GM19455 (cell line): ENCODE measurements at regions not wholly inside any gene's neighbourhood (a gene's known extent, or its start where the extent isn't known, plus 50 kb on each side); places are given as distances from the start of the nearest gene placed in this dataset.

Source experiments
- ATAC-seq: cut with Tn5 transposase; IDR thresholded peaks from one replicate; pipeline ENCODE4 v1.9.1; 2021; ENCODE audit not compliant: unreplicated experiment

GRCh38 chr12:66903782-66904396 is 225.0 kb upstream of the GRIP1 start:
- no peak for ATAC-seq

- no peak for ATAC-seq
These were observed 226.3 kb upstream of the GRIP1 start for GRCh38 chr12:66905201-66905600.

- no peak for ATAC-seq
These were observed 231.6 kb upstream of the GRIP1 start for GRCh38 chr12:66910366-66910974.

- no peak for ATAC-seq
These were observed 236.5 kb upstream of the GRIP1 start for GRCh38 chr12:66915306-66915904.

- no peak for ATAC-seq
These were observed 237.3 kb upstream of the GRIP1 start for GRCh38 chr12:66916189-66916588.

- ATAC-seq = no peak
These were observed 240.6 kb upstream of the GRIP1 start for GRCh38 chr12:66919466-66919865.

GRCh38 chr12:66920205-66920604 is 241.3 kb upstream of the GRIP1 start:
- ATAC-seq = no peak

GRCh38 chr12:66921151-66921550 is 242.3 kb upstream of the GRIP1 start:
- ATAC-seq = no peak

GRCh38 chr12:66925083-66925482 is 246.2 kb upstream of the GRIP1 start:
- ATAC-seq = no peak

GRCh38 chr12:66929121-66929520 is 250.2 kb upstream of the GRIP1 start:
- no peak for ATAC-seq

GRCh38 chr12:66931091-66931490 is 252.2 kb upstream of the GRIP1 start:
- no peak for ATAC-seq

GRCh38 chr12:66932126-66932525 is 253.2 kb upstream of the GRIP1 start:
- ATAC-seq = no peak

GRCh38 chr12:66934302-66935062 is 255.6 kb upstream of the GRIP1 start:
- no peak for ATAC-seq

GRCh38 chr12:66941150-66941549 is 262.3 kb upstream of the GRIP1 start:
- no peak for ATAC-seq

GRCh38 chr12:66942741-66943465 is 264.0 kb upstream of the GRIP1 start:
- ATAC-seq = no peak

GRCh38 chr12:66944365-66944764 is 265.5 kb upstream of the GRIP1 start:
- ATAC-seq = no peak

- no peak for ATAC-seq
These were observed 266.4 kb upstream of the GRIP1 start for GRCh38 chr12:66945189-66945817.

GRCh38 chr12:66947119-66947518 is 268.2 kb upstream of the GRIP1 start:
- no peak for ATAC-seq

- ATAC-seq = no peak
These were observed 273.8 kb upstream of the GRIP1 start for GRCh38 chr12:66952668-66953067.

GRCh38 chr12:66956300-66956699 is 277.4 kb upstream of the GRIP1 start:
- ATAC-seq = no peak

- ATAC-seq = no peak
These were observed 280.4 kb upstream of the GRIP1 start for GRCh38 chr12:66959276-66959675.
